HCT116 (cell line): ENCODE measurements at regions not wholly inside any gene's neighbourhood (a gene's known extent, or its start where the extent isn't known, plus 50 kb on each side); places are given as distances from the start of the nearest gene placed in this dataset.

Experiments
- CTCF ChIP-seq, 3 experiments: fragments of 200-600 bp in 1 of 3; sonication (generic) in 1 of 3; IDR thresholded peaks in 2 of 3; conservative IDR thresholded peaks in 1 of 3; 2 replicates each; pipeline ENCODE4 v1.5.1; 2012 to 2017; ENCODE audit warnings: low read depth in 2 of 3, low read length in 2 of 3, antibody characterized with exemption in 1 of 3, borderline replicate concordance in 1 of 3, control low read depth in 1 of 3, mild to moderate bottlenecking in 1 of 3, mixed read lengths in 1 of 3, mixed run types in 1 of 3, moderate library complexity in 1 of 3; ENCODE audit not compliant: insufficient read depth in 1 of 3
- EZH2 ChIP-seq: fragments of 200-600 bp; sonication (generic); IDR thresholded peaks from 2 replicates; pipeline ENCODE4 v1.6.1; 2017; ENCODE audit warnings: antibody characterized with exemption, mixed run types
- EZH2phosphoT487 ChIP-seq: fragments of 200-600 bp; IDR thresholded peaks from 2 replicates; pipeline ENCODE4 v1.6.1; 2018; ENCODE audit warnings: antibody characterized with exemption, borderline replicate concordance
- POLR2AphosphoS5 ChIP-seq: IDR thresholded peaks from 2 replicates; pipeline ENCODE4 v1.6.1; 2011; ENCODE audit warnings: mild to moderate bottlenecking, low read depth, low read length, moderate library complexity

- TF ChIP-seq POLR2AphosphoS5, result no peak
- no peak for TF ChIP-seq CTCF (IDR thresholded peaks at IDR 0.05 in 2 of 3, conservative IDR thresholded peaks at IDR 0.05 in 1 of 3; ENCODE audit: borderline replicate concordance in 1 of 3, insufficient read depth in 1 of 3, low read depth in 2 of 3, low read length in 2 of 3)
- no peak for TF ChIP-seq EZH2
- TF ChIP-seq EZH2phosphoT487, result no peak
Observed at GRCh38 chr3:78257951-78258530, 1218.1 kb downstream of the ROBO2 start.
